GM12878 (cell line): ENCODE measurements at regions not wholly inside any gene's neighbourhood (a gene's known extent, or its start where the extent isn't known, plus 50 kb on each side); places are given as distances from the start of the nearest gene placed in this dataset.

Source experiments
- ATAC-seq: fragments of 200-7000 bp; cut with Tn5 transposase; 3 replicates; pipeline ENCODE4 v1.9.1; 2020; ENCODE audit warnings: mild to moderate bottlenecking, moderate library complexity
- BruUV-seq: library from RNA; stranded (reverse); fragments of 400-500 nt; replicated peaks from 2 replicates; lab custom pipeline; 2021; lab: Mats Ljungman, UMichigan
- CTCF ChIA-PET: fragments of 300-600 bp; sonication (Branson Sonifier 250); formaldehyde crosslinking; extraction: SDS; loops from one replicate; lab custom pipeline; 2021; ENCODE audit warnings: inconsistent platforms; lab: Yijun Ruan, JAX
- POLR2A ChIA-PET: fragments of 350-600 bp; formaldehyde crosslinking; extraction: SDS; loops from one replicate; lab custom pipeline; 2021; ENCODE audit warnings: inconsistent platforms; lab: Charles Lee
- RAD21 ChIA-PET: fragments of 300-600 bp; sonication (Branson Sonifier 250); formaldehyde crosslinking; loops from one replicate; lab custom pipeline; 2023; ENCODE audit warnings: antibody characterized with exemption; ENCODE audit not compliant: unreplicated experiment; lab: Charles Lee
- SMC1A ChIA-PET: fragments of 300-600 bp; sonication (Branson Sonifier 250); formaldehyde crosslinking; loops from one replicate; lab custom pipeline; 2023; ENCODE audit not compliant: unreplicated experiment, uncharacterized antibody; lab: Charles Lee
- DNase-seq: peaks from one replicate; pipeline ENCODE4 v3.0.0-alpha.2; 2011; ENCODE audit warnings: low read depth, low spot score
- FAIRE-seq: peaks from 3 replicates; lab custom pipeline; 2011; peaks lifted over from hg19 to GRCh38; lab: Jason Lieb, UNC
- H2AFZ ChIP-seq: 2 replicates; pipeline ENCODE4 v1.6.0; 2011; ENCODE audit warnings: low read depth, low read length, control low read depth; ENCODE audit not compliant: control insufficient read depth
- H3K27ac ChIP-seq: 2 replicates; pipeline ENCODE4 v1.5.1; 2011; ENCODE audit warnings: control low read depth; ENCODE audit not compliant: control insufficient read depth, insufficient read depth
- H3K27me3 ChIP-seq, 2 experiments: replicated peaks in 1 of 2; 2 replicates each; pipeline versions ENCODE4 v1.6.0 to v1.6.1; 2011; ENCODE audit warnings: low read length in 1 of 2; ENCODE audit not compliant: control insufficient read depth in 2 of 2, insufficient read depth in 2 of 2
- H3K36me3 ChIP-seq, 2 experiments: 2 replicates each; pipeline ENCODE4 v1.5.1; 2011; ENCODE audit warnings: low read length in 1 of 2; ENCODE audit not compliant: control insufficient read depth in 2 of 2, insufficient read depth in 2 of 2
- H3K4me1 ChIP-seq: 2 replicates; pipeline ENCODE4 v1.6.1; 2011; ENCODE audit warnings: mild to moderate bottlenecking, low read length, moderate library complexity, mixed read lengths; ENCODE audit not compliant: control insufficient read depth, insufficient read depth
- H3K4me2 ChIP-seq: 2 replicates; pipeline ENCODE4 v1.6.0; 2011; ENCODE audit warnings: control low read depth; ENCODE audit not compliant: control insufficient read depth, insufficient read depth
- H3K4me3 ChIP-seq: fragments of 200-600 bp; sonication (generic); 2 replicates; pipeline ENCODE4 v1.5.1; 2016
- H3K79me2 ChIP-seq: 2 replicates; pipeline ENCODE4 v1.6.0; 2011; ENCODE audit warnings: low read length; ENCODE audit not compliant: control insufficient read depth, insufficient read depth
- H3K9ac ChIP-seq: 2 replicates; pipeline ENCODE4 v1.8.0; 2011; ENCODE audit warnings: low read length, control low read depth, mixed read lengths; ENCODE audit not compliant: control insufficient read depth, insufficient read depth
- H3K9me3 ChIP-seq: replicated peaks from 3 replicates; pipeline ENCODE4 v1.5.1; 2011; ENCODE audit warnings: mild to moderate bottlenecking, low read length; ENCODE audit not compliant: control insufficient read depth, insufficient read depth
- H4K20me1 ChIP-seq: 2 replicates; pipeline ENCODE4 v1.6.0; 2011; ENCODE audit not compliant: control insufficient read depth, insufficient read depth
- CUX1 ChIP-seq: IDR thresholded peaks from 2 replicates; pipeline ENCODE4 v1.6.1; 2012; ENCODE audit warnings: improper control_type of control experiment, low read depth, low read length; ENCODE audit not compliant: insufficient replicate concordance
- NFYA ChIP-seq: IDR thresholded peaks from 2 replicates; pipeline ENCODE4 v1.6.1; 2011; ENCODE audit warnings: low read depth, mild to moderate bottlenecking, low read length, improper control_type of control experiment, borderline replicate concordance
- NFYB ChIP-seq: IDR thresholded peaks from 2 replicates; pipeline ENCODE4 v1.6.1; 2011; ENCODE audit warnings: low read depth, mild to moderate bottlenecking, low read length, improper control_type of control experiment, moderate library complexity; ENCODE audit not compliant: insufficient read depth
- NR2F1 ChIP-seq: fragments of 450-650 bp; conservative IDR thresholded peaks from 2 replicates; pipeline ENCODE4 v1.6.1; 2017; ENCODE audit warnings: mild to moderate bottlenecking
- RB1 ChIP-seq: fragments of 450-650 bp; formaldehyde crosslinking; IDR thresholded peaks from 2 replicates; pipeline ENCODE4 v1.6.1; 2017; ENCODE audit warnings: mild to moderate bottlenecking, borderline replicate concordance
- RFX5 ChIP-seq: IDR thresholded peaks from 2 replicates; pipeline ENCODE4 v1.6.1; 2011; ENCODE audit warnings: low read depth, low read length, improper control_type of control experiment
- YY1 ChIP-seq: IDR thresholded peaks from 2 replicates; pipeline ENCODE4 v1.6.1; 2011; ENCODE audit warnings: low read depth, mild to moderate bottlenecking, low read length
- WGBS: methylation state at CpG from one replicate; pipeline ENCODE4 v1.1.6; 2016; ENCODE audit warnings: low lambda C conversion rate; ENCODE audit not compliant: insufficient replicate concordance, insufficient coverage; ENCODE audit errors: missing lambda C conversion rate; 5-methylcytosine and 5-hydroxymethylcytosine counted together
- in situ Hi-C: fragments of 300-500 bp; cut with MboI; formaldehyde crosslinking; loops from 9 replicates; pipeline ENCODE4 v1.14.3; 2018; ENCODE audit warnings: mixed read lengths
- intact Hi-C: fragments of 100-400 bp; cut with micrococcal nuclease; formaldehyde crosslinking; loops from one replicate; pipeline ENCODE4 v1.14.2; 2022; ENCODE audit not compliant: unreplicated experiment

GRCh38 chr7:124130-124949, 68.0 kb upstream of the FAM20C start:
- ChIA-PET SMC1A (no interaction called here), CTCF (no interaction called here)
- WGBS = 47% methylated on average over 21 of the region's 21 CpGs

GRCh38 chr7:125061-125475, 67.3 kb upstream of the FAM20C start:
- no peak overlapping the region for H3K4me2 ChIP-seq
- intact Hi-C loops (no loop called here), in situ Hi-C loops (no loop called here)
- H3K27ac ChIP-seq = no peak overlapping the region
- ATAC-seq (no peak), FAIRE-seq (no peak), DNase-seq (no peak)
- H3K4me1 ChIP-seq = no peaks in the 10 kb centered on the region
- BruUV-seq = no TSS peak
- WGBS = 53% methylated on average over 14 of the region's 14 CpGs
- ChIA-PET RAD21 (no interaction called here), CTCF (no interaction called here), SMC1A (no interaction called here), POLR2A (no interaction called here)
- H3K9ac ChIP-seq = no peak overlapping the region
- H2AFZ ChIP-seq = no peak overlapping the region
- H3K36me3 ChIP-seq = no peaks in the 10 kb centered on the region
- no peaks in the 10 kb centered on the region for H3K27me3 ChIP-seq
- H4K20me1 ChIP-seq = no peaks in the 10 kb centered on the region
- no peaks in the 10 kb centered on the region for H3K79me2 ChIP-seq
- TF ChIP-seq NFYB (no peak), RB1 (no peak), RFX5 (no peak), CUX1 (no peak), YY1 (no peak)
- no peaks in the 10 kb centered on the region for H3K9me3 ChIP-seq
- H3K4me3 ChIP-seq = no peak overlapping the region

More at GRCh38 chr7:124130-124949, 68.0 kb upstream of the FAM20C start:
- no peaks in the 10 kb centered on the region for H3K4me1 ChIP-seq
- in situ Hi-C loops = no loop called here
- H2AFZ ChIP-seq = no peak overlapping the region
- no peak overlapping the region for H3K4me3 ChIP-seq
- no peaks in the 10 kb centered on the region for H3K79me2 ChIP-seq
- RAD21 ChIA-PET = no interaction called here
- TF ChIP-seq NFYA (no peak), NR2F1 (no peak)
- no peak overlapping the region for H3K9ac ChIP-seq
- FAIRE-seq (no peak), ATAC-seq (no peak), DNase-seq (no peak)
- no peaks in the 10 kb centered on the region for H3K27me3 ChIP-seq
- H3K36me3 ChIP-seq = no peaks in the 10 kb centered on the region
- no peak overlapping the region for H3K27ac ChIP-seq
- intact Hi-C loops = no loop called here
- BruUV-seq = no TSS peak
- POLR2A ChIA-PET = no interaction called here
- H4K20me1 ChIP-seq = no peaks in the 10 kb centered on the region
- H3K4me2 ChIP-seq = no peak overlapping the region
- H3K9me3 ChIP-seq = no peaks in the 10 kb centered on the region
